GM12872 (cell line): ENCODE measurements at regions not wholly inside any gene's neighbourhood (a gene's known extent, or its start where the extent isn't known, plus 50 kb on each side); places are given as distances from the start of the nearest gene placed in this dataset.

Experiments
- CTCF ChIP-seq: IDR thresholded peaks from 3 replicates; pipeline ENCODE4 v1.5.1; 2011; ENCODE audit warnings: low read depth, mild to moderate bottlenecking, low read length, moderate library complexity; ENCODE audit not compliant: insufficient read depth

- TF ChIP-seq CTCF = peak; percentile 63
Measured at GRCh38 chr4:67288964-67289363, 256.3 kb downstream of the CENPC start.

GRCh38 chr4:67286724-67287123 is 258.6 kb downstream of the CENPC start:
- TF ChIP-seq CTCF = no peak

GRCh38 chr4:67282749-67283148 is 262.6 kb downstream of the CENPC start:
- TF ChIP-seq CTCF = no peak

GRCh38 chr4:67275179-67275750 is 270.0 kb downstream of the CENPC start:
- no peak for TF ChIP-seq CTCF

- TF ChIP-seq CTCF = no peak
Measured at GRCh38 chr4:67273666-67274065, 271.6 kb downstream of the CENPC start.

GRCh38 chr4:67261971-67262370 is 283.3 kb downstream of the CENPC start:
- no peak for TF ChIP-seq CTCF

- TF ChIP-seq CTCF = no peak
Measured at GRCh38 chr4:67256388-67257043, 288.8 kb downstream of the CENPC start.
